AG20443 (cell line): ENCODE measurements at regions not wholly inside any gene's neighbourhood (a gene's known extent, or its start where the extent isn't known, plus 50 kb on each side); places are given as distances from the start of the nearest gene placed in this dataset.
A peak's percentile ranks its signal among the peaks of the same experiment; 100 is the strongest.
"Not testable (repeated sequence)": the region's sequence is repeated elsewhere in the genome, so short reads cannot be mapped to it uniquely, and the experiment has no call there.

ENCODE experiments used
- DNase-seq: peaks from one replicate; pipeline ENCODE4 v3.0.0; 2012; ENCODE audit warnings: low spot score, mixed read lengths

DNA sequence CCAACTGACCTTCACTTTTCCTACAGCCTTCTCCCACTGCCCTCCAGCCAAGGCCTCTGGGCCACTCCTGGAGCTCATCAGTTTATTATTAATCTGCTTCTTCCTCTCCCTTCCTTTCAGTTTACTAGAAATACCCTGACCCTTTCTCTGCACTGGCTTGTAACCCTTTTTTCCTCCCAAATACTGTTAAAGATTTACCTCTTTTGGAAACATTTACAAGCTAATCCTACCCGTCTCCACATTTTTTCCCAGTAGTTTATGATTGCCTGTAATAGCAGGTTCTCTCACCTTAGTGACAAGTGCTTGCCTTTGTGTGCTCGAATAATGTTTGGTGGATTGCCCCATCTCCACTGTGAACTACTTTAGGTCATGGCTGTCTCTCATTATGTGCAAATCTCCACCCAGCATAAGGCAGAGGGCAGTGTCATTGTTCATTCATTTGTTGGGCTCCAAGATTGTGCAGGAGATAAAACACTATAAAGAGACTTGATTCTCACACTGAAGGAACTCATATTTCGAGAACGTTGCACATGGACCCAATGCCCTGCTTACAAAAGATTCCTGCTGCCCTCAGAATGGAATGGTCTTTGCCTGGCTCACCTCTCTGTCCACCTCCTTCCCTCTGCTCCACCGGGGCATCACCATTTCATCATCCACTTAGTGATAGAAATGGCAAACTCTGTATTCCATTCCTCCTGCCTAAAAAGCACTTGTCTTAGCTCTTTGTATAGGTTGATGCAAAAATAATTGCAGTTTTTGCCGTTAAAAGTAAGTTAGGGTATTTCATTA is 491.1 kb downstream of the UTRN start:
- no peak for DNase-seq

DNA sequence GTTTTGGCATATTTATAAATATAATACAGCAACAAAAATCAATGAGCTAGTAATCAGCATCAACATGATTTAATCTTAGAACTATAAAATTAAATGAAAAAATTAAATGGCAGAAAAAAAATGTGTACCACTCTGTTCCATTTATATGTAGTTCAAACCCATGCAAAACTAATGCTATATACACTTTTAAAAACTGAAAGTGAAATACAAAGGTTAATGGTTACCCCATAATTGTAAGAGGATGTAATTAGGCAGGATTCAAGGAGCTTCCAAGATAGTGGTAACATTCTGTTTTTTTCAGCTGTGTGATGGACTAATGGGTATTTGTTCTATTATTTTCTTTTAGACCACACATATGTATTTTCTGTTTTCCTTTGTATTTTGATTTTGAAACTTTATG is 492.1 kb downstream of the UTRN start:
- DNase-seq = no peak

DNA sequence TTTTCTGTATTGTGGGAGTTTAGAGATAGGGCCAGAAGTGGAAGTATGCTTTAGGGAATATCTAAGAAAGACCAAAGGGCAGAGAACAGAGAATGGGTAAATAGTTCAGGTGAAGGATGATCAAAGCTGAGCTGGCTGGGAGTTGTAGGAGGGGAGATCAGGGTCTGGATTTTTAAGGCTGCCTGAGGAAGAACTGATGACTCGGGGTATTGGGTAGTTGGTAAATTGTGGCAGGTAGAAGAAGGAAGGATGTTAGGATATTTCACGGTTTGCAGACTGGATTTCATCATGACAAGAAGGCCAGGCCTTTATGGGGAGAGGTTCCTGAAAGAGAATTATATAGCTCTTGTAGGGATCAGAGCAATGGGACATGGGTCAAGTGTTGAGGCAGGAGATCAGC is 492.9 kb downstream of the UTRN start:
- DNase-seq = no peak

DNA sequence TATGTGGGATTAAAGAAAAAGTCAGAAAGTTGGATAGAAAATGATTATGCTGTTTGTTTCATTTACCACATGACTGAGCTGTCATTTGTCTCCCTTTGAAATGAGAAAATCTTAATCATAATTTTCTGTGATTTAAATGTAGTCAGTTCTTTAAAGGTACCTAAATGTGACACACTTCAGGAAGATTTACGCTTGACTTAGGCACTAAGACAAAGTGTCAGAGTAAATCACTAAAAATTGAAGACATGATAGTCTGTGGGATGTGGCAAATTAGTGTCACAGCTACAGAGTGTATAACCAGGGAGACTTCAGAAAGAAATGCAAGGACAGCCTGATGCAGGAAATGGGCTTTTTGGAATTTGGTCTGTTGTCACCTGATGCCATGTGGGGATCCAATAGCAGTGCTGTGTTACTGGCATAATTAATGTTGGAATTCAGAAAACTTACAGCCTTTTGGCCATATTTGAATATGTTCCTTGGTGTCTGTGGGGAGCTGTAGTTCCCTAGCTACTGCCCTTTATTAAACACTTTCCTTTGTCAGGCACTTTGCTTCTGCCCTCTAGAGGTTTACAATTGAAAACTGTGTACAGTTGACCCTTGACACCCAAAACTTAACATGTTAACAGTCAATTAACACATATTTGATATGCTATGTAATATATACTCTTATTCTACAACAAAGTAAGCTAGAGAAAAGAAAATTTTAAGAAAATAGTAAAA is 493.8 kb downstream of the UTRN start:
- no peak for DNase-seq

DNA sequence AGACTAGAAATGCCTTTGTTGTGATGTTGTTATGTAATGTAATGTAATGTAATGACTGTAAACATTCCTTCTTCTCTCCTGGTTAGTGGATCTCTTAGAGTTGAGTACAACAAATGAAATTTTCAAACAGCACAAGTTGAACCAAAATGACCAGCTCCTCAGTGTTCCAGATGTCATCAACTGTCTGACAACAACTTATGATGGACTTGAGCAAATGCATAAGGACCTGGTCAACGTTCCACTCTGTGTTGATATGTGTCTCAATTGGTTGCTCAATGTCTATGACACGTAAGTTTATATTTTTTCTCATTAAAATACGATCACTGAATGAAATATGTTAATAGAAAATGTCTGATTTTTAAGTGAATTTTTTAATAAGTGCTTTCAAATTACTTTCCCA is 496.7 kb downstream of the UTRN start:
- DNase-seq = no peak

DNA sequence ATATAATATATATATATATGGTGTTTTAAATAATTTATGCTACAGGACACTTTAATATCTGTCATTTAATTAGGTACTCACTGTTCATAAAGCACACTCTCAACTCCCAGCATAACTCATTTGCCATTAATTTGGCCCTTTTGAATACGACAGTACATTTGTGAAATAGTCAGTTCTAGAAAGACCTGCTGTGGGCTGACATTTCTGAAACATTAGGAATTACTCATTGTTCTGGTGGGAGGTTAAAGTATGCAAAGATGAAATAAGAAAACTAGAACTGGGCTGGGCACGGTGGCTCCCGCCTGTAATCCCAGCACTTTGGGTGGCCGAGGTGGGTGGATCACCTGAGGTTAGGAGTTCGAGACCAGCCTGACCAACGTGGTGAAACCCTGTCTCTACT is 497.5 kb downstream of the UTRN start:
- DNase-seq = no peak

DNA sequence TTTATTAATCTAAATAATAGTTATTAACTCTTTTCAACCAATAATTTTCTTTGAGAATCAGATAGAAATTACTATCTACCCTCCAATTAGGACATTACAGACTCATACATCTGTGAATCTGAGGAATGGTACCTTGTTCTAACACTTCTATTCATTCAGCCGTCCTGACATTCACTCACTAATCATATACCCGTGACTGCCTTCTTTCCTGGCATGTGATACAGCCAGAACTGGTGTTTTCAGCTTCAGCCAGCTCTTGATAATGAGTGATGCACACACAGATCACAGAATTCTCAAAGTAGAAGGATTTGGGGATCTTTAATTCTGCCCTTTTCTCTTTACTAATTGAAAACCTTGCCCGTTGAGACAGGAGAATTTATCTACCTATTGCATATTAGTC is 499.9 kb downstream of the UTRN start:
- no peak for DNase-seq

DNA sequence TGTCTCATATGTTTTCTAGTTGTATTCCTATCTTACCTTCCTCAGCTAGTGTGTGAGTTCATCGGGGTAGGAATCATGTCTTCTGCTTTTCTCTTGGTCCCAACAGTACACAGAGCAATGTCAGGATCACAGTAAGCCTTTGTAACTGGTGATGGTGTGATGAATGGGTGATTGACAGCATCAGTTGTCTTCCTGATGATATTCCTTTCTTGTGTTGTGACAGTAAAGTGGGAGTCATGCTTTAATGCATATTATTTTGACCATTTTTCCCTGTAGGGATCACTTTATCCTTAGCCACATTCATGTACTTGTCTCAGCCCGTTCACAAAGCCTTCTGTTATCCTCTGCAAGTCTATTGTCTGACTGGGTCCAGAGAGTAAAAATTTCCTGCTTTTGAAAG is 501.7 kb downstream of the UTRN start:
- no peak for DNase-seq

DNA sequence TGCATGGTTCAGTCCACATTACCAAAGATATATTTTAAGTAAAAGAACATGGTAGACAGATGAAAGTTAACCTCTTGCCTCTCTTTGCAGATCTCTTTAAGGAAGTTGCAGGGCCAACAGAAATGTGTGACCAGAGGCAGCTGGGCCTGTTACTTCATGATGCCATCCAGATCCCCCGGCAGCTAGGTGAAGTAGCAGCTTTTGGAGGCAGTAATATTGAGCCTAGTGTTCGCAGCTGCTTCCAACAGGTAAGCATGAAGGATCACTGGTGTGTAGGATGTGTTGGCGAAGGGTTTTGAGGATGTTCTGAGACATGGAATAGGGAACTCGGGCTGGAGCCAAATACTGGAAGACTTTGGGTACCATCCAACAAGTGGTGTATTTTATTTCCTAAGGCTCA is 508.6 kb downstream of the UTRN start:
- DNase-seq = no peak

DNA sequence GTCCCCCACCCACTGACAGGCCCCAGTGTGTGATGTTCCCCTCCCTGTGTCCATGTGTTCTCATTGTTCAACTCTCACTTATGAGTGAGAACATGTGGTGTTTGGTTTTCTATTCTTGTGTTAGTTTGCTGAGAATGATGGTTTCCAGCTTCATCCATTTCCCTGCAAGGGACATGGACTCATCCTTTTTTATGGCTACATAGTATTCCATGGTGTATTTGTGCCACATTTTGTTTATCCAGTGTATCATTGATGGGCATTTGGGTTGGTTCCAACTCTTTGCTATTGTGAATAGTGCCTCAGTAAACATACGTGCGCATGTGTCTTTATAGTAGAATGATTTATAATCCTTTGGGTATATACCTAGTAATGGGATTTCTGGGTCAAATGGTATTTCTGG is 509.9 kb downstream of the UTRN start:
- DNase-seq = not testable (repeated sequence)

DNA sequence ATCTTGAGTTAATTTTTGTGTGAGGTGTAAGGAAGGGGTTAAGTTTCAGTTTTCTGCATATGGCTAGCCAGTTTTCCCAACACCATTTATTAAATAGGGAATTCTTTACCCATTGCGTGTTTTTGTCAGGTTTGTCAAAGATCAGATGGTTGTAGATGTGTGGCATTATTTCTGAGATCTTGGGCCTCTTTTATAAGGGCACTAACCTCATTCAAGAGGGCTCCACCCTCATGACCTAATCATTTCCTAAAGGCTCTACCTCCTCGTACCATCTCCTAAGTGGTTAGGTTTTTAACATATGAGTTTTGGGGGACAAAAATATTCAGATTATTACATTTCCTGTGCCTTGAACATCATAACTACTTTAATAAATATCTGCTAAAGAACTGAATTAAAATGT is 510.9 kb downstream of the UTRN start:
- DNase-seq = no peak

DNA sequence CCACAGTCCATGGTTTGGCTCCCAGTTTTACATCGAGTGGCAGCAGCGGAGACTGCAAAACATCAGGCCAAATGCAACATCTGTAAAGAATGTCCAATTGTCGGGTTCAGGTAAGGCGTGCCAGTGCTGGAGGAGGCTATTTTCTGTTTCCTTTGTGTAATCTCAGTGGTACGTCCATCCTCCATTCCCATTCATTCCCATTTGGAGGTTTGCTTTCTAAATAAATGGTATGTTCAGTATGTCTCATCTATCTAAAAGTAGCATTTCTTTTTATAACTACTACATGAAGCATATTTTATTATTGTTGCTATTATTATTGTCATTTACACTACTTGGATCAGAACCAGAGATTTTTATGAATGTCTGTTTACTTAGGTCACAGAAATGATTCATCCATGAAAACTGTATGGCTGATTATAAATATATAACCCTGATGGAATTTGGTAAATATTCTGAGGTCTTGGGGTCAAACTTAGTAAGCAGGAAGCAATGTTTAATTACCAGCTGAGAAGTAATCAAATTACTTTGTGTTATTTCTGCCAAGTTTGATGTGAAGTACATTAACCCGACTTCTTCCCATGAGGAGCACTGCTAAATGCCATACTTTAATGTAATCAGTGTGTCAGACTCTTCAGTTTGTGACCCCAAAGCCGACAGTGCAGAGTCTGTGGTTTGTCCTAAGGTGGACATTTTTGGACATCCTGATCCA is 512.9 kb downstream of the UTRN start:
- peak; percentile 48 for DNase-seq

DNA sequence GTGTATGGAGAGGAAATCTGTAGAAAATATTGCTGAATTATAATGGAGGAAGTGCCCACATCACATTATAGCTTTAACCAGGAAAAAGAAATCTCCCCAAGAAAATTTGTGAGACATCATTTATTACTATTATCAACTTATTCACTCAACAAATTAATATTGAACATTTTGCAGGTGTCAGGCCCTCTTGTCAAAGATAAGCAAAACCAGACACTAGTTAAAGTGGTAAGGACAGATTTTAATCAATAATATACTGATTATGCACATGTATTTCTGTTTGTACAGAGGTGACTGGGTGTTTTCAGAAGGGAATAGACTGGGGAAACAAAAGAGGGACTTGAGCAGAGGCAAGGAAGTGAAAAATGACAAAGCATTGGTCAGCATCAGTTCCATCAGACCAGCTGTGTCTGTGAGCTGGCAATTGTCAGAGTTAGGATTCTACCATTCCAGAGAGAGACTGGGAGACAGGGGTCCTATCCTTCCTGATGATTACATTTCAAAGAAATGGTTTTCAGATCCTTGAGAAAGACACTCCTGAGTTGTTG is 519.2 kb downstream of the UTRN start:
- no peak for DNase-seq

DNA sequence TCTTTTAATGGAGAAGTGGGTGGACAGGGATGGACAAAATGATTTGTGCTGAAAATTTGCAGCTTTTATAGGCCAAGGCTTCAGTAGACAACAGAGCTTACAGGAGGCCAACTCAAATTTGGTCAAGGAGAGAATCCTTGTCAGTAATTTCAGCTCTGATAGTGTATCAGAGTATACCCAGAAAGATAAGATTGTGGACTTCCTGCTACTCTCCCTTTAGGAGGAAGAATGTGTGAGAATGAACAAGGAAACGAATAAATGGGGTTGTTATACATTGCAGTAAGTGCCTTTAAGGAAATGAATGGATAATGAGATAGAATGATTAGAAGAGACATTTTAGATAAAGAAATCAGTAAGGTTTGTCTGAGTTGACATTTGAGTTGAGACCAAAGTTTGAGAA is 519.9 kb downstream of the UTRN start:
- no peak for DNase-seq

DNA sequence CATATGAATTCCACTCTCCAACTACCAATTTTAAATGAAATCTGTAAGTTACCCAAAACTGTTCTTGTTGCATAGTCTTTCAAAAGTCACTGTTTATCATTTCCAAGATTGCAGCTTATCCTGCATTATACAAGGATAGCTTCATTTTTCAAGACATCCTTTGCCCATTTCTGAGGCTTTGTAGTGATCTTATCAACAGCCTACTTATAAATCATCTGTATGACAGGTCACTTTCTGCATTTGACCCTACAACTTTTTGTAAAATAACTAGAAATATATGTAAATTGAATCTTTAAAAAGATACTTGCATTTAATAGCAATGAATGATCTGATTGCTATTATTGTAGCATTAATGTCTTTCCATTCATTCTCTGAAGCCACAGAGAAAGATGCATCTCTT is 521.1 kb downstream of the UTRN start:
- no peak for DNase-seq

DNA sequence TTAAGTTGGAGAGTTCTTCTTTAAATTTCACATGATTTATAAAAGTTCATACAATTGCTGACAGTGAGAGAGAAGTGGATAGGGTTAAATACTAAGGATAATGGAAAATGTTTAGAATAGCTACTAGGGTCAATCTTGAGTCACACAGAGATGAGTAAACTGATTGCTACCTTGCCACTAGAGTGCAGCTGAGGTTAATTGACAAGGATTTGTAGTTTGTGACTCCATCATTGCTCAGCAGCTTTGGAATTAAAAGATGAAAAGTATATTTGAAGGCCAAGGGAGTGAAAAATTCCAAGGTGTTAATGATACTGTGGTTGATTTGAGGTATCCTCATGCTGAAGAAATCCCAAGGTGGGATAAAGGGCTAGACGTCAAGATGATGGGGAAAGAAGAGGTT is 524.0 kb downstream of the UTRN start:
- DNase-seq = peak; percentile 13

DNA sequence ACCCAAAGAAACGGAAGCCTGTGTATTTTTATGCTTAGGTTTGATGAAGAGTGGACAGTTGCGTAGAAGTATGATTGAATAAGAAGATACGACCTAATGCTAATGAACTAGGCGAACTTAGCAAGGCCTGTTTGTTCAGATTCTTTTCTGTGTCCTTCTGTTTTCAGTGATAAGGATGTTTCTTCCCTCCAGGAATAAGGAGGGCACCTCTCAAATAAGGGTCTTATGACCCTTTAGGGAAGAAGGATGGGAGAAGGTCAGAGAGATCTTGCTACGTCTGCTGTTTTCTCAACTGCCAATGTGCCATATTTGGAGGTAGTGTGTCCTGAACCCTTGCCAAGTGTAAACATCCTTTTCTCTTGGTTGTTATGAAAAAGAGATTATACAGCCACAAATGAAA is 524.8 kb downstream of the UTRN start:
- no peak for DNase-seq

DNA sequence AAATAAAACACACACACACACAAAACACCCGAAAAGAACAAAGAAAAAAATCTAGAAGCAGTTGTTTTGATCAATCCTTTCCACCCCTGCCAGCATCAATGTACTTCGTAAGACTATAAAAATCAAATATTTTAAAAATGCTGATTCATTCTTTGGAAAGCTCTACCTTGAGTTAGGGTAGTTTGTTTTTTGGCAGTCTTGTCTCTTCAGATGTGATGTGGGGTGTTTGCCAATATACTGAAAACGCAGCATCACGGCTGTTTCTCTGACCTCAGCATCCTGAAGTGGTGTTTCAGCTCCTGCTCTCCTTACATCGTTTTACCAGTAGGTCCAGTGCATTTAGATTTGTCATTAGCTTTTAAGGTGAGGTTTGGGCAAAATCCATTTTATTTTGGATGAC is 526.0 kb downstream of the UTRN start:
- DNase-seq = no peak

DNA sequence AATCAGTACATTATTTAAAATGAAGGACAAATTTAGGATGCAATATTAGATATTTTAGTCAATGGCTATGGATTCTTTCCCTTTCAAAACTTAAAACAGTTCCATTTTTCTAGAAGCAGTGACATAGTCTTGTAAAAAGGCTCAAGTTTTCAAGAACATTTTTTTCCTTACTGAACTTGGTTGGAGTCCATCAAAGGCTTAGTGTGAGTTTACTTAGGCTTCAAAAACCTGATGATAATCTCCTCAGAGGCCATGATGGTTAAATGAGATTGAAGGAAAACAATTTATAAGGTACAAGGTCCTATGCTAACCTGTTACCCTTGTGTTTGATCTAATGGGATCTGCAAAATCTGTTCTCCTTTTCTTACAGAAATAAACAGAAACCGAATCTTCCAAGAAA is 531.8 kb downstream of the UTRN start:
- no peak for DNase-seq

DNA sequence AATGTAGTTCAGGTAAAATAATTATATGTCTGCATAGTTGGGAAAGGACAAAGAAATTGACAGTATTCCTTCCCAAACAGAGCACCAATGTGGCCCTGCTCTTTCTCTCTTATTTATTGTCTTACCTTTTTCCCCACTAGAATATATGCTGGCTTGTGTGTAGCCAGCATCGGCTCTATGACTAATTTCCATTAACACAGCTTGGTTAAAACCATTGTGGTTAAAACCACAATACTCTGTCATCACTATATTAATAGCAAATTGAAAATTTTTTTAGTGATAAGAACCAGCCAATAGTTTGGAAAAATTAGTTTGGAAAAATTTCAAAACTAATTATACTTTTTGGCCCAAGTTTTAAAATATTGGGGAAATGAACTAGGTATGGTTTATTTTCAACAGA is 535.1 kb downstream of the UTRN start:
- peak; percentile 33 for DNase-seq

DNA sequence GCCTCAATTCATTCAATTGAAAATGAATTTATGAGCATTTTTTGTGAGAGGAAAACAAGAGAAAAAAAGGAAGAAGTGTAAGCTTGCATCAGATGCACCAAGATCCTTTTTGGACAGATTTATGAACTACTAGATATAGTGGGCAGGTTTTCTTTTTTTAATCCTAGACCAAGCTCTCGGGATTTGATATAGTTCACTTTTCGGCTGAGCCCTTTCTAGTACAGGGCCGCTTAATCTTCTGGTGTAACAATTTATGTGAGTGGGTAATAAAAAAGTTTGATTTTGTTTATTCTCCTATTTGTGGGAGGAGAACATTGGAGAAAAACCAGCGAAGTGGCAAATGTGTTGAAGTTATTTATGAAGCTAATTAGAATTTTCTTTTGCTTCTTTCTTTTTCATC is 538.0 kb downstream of the UTRN start:
- no peak for DNase-seq

DNA sequence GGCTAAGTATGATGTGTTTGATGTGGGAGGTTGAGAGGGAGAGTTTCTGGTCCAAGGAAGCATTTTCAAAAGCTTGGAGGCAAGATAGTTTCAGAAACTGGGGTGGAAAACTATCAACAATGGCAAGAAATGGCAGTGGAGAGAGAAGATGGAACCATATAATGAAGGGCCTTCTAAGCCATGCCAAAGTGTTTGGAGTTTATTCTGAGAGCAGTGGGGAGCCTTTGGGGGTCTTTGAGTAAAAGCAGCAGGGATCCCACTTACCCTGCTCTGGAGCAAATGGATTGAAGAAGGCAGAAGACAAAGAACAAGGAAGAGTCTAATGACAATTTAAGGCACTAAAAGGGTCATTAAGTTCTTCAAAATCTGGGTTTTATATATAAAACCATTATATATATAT is 538.9 kb downstream of the UTRN start:
- DNase-seq = no peak
